ENCODE measurements at regions not wholly inside any gene's neighbourhood (a gene's known extent, or its start where the extent isn't known, plus 50 kb on each side); places are given as distances from the start of the nearest gene placed in this dataset.

- DNase-seq: no peak
- H3K4me3 ChIP-seq: no peak overlapping the region
- no peaks in the 10 kb centered on the region for H3K36me3 ChIP-seq
- no peak for TF ChIP-seq CTCF (IDR thresholded peaks at IDR 0.05)
- TF ChIP-seq POLR2A (IDR thresholded peaks at IDR 0.05): no peak
- peak overlapping the region in 1 of 4 donors; percentile 7 for H3K27ac ChIP-seq
- H3K4me1 ChIP-seq: peaks cover 0 to 27% (median 0%) of the 10 kb centered on the region in 4 donors
- no peaks in the 10 kb centered on the region for H3K9me3 ChIP-seq
- H3K27me3 ChIP-seq: no peaks in the 10 kb centered on the region
These were observed 313.4 kb downstream of the BUD13 start for GRCh38 chr11:116459185-116460045.

- H3K36me3 ChIP-seq: no peaks in the 10 kb centered on the region
- H3K27me3 ChIP-seq: no peaks in the 10 kb centered on the region
- H3K4me3 ChIP-seq: no peak overlapping the region
- TF ChIP-seq CTCF (IDR thresholded peaks at IDR 0.05) (no peak), POLR2A (IDR thresholded peaks at IDR 0.05) (no peak)
- DNase-seq: no peak
- H3K27ac ChIP-seq: peak overlapping the region in 2 of 4 donors; percentile 7 to 11
- H3K4me1 ChIP-seq: peaks cover 0 to 27% (median 0%) of the 10 kb centered on the region in 4 donors
- no peaks in the 10 kb centered on the region for H3K9me3 ChIP-seq
These were observed 314.2 kb downstream of the BUD13 start for GRCh38 chr11:116458546-116458945.

- Histone ChIP-seq H3K9me3 (no peaks in the 10 kb centered on the region), H3K27ac (no peak overlapping the region), H3K36me3 (no peaks in the 10 kb centered on the region), H3K4me3 (no peak overlapping the region), H3K4me1 (peaks cover 0 to 27% (median 0%) of the 10 kb centered on the region in 4 donors), H3K27me3 (no peaks in the 10 kb centered on the region)
- TF ChIP-seq POLR2A (IDR thresholded peaks at IDR 0.05) (no peak), CTCF (IDR thresholded peaks at IDR 0.05) (no peak)
- DNase-seq: no peak
These were observed 315.3 kb downstream of the BUD13 start for GRCh38 chr11:116457336-116458007.

GRCh38 chr11:116454951-116455350 lies 317.8 kb downstream of the BUD13 start:
- H3K36me3 ChIP-seq: no peaks in the 10 kb centered on the region
- no peak overlapping the region for H3K27ac ChIP-seq
- DNase-seq: no peak
- no peak overlapping the region for H3K4me3 ChIP-seq
- H3K4me1 ChIP-seq: peaks cover 0 to 16% (median 0%) of the 10 kb centered on the region in 4 donors
- H3K27me3 ChIP-seq: no peaks in the 10 kb centered on the region
- TF ChIP-seq POLR2A (IDR thresholded peaks at IDR 0.05): no peak
- no peak for TF ChIP-seq CTCF (IDR thresholded peaks at IDR 0.05)
- peaks cover 0 to 4% (median 0%) of the 10 kb centered on the region in 4 donors for H3K9me3 ChIP-seq

GRCh38 chr11:116454020-116454645 lies 318.7 kb downstream of the BUD13 start:
- no peaks in the 10 kb centered on the region for H3K36me3 ChIP-seq
- peaks cover 0 to 4% (median 1%) of the 10 kb centered on the region in 4 donors for H3K9me3 ChIP-seq
- DNase-seq: peak in 2 of 3 donors; percentile 66 to 79
- no peak overlapping the region for H3K27ac ChIP-seq
- H3K27me3 ChIP-seq: no peaks in the 10 kb centered on the region
- H3K4me1 ChIP-seq: peaks cover 0 to 11% (median 0%) of the 10 kb centered on the region in 4 donors
- TF ChIP-seq POLR2A (IDR thresholded peaks at IDR 0.05) (no peak), CTCF (IDR thresholded peaks at IDR 0.05) (peak in 4 of 6 experiments; percentile 43 to 77 (median 74))
- no peak overlapping the region for H3K4me3 ChIP-seq
